SK-N-SH (cell line): ENCODE measurements at regions not wholly inside any gene's neighbourhood (a gene's known extent, or its start where the extent isn't known, plus 50 kb on each side); places are given as distances from the start of the nearest gene placed in this dataset.

ENCODE experiments used
- CTCF ChIA-PET: fragments of 300-600, 350-600 bp; formaldehyde crosslinking; extraction: SDS; loops from one replicate; lab custom pipeline; 2021; lab: Yijun Ruan, JAX
- POLR2A ChIA-PET: fragments of 350-600 bp; sonication (Branson Sonifier 250); formaldehyde crosslinking; extraction: SDS; loops from one replicate; lab custom pipeline; 2020; ENCODE audit warnings: antibody characterized with exemption, inconsistent platforms; lab: Yijun Ruan, JAX
- DNase-seq: peaks from one replicate; pipeline ENCODE4 v3.0.0; 2012
- H2AFZ ChIP-seq: fragments of 200-600 bp; sonication (generic); 2 replicates; pipeline ENCODE4 v1.8.1; 2016; ENCODE audit warnings: antibody characterized with exemption, mild to moderate bottlenecking, low read depth
- H3F3A ChIP-seq: fragments of 200-600 bp; sonication (generic); replicated peaks from 2 replicates; pipeline ENCODE3; 2016; ENCODE audit warnings: antibody characterized with exemption, mild to moderate bottlenecking; ENCODE audit not compliant: insufficient read depth
- H3K27ac ChIP-seq, 2 experiments: fragments of 200-500 bp in 1 of 2; fragments of 200-600 bp in 1 of 2; sonication (Bioruptor generic) in 1 of 2; sonication (generic), shearing (Covaris generic) in 1 of 2; 2 replicates each; pipeline versions ENCODE4 v1.5.1 to v1.6.1; 2014 to 2016; ENCODE audit warnings: low read depth in 2 of 2, inconsistent platforms in 1 of 2, low read length in 1 of 2, mild to moderate bottlenecking in 1 of 2, mixed read lengths in 1 of 2
- H3K27me3 ChIP-seq: fragments of 200-600 bp; sonication (generic), shearing (Covaris generic); 2 replicates; pipeline ENCODE4 v1.6.1; 2016; ENCODE audit warnings: mixed run types; ENCODE audit not compliant: insufficient read depth
- H3K36me3 ChIP-seq, 2 experiments: fragments of 200-500 bp in 1 of 2; fragments of 200-600 bp in 1 of 2; sonication (Bioruptor generic) in 1 of 2; sonication (generic) in 1 of 2; replicated peaks in 1 of 2; 2 replicates each; pipeline versions ENCODE3 to v1.5.1; 2014 to 2016; ENCODE audit warnings: low read length in 1 of 2, mild to moderate bottlenecking in 1 of 2; ENCODE audit not compliant: insufficient read depth in 2 of 2, control insufficient read depth in 1 of 2
- H3K4me1 ChIP-seq, 2 experiments: fragments of 200-500 bp in 1 of 2; fragments of 200-600 bp in 1 of 2; sonication (Bioruptor generic) in 1 of 2; sonication (generic), shearing (Covaris generic) in 1 of 2; 2 replicates each; pipeline versions ENCODE4 v1.5.1 to v1.6.1; 2014 to 2016; ENCODE audit warnings: low read depth in 1 of 2, low read length in 1 of 2, mixed run types in 1 of 2; ENCODE audit not compliant: insufficient read depth in 2 of 2, control insufficient read depth in 1 of 2
- H3K4me2 ChIP-seq: fragments of 200-600 bp; sonication (generic), shearing (Covaris generic); 2 replicates; pipeline ENCODE4 v1.6.1; 2017; ENCODE audit warnings: mixed run types
- H3K4me3 ChIP-seq, 2 experiments: fragments of 200-500 bp in 1 of 2; fragments of 200-600 bp in 1 of 2; sonication (Bioruptor generic) in 1 of 2; sonication (generic), shearing (Covaris generic) in 1 of 2; 2 replicates each; pipeline versions ENCODE4 v1.5.1 to v1.8.1; 2014 to 2016; ENCODE audit warnings: low read depth in 2 of 2, inconsistent platforms in 1 of 2, low read length in 1 of 2, mild to moderate bottlenecking in 1 of 2, mixed read lengths in 1 of 2, moderate library complexity in 1 of 2
- H3K79me2 ChIP-seq: fragments of 200-600 bp; sonication (generic); 2 replicates; pipeline ENCODE4 v1.8.1; 2017; ENCODE audit warnings: mild to moderate bottlenecking; ENCODE audit not compliant: insufficient read depth
- H3K9ac ChIP-seq: fragments of 200-600 bp; sonication (generic); 2 replicates; pipeline ENCODE4 v1.6.1; 2017; ENCODE audit warnings: mixed run types
- H3K9me2 ChIP-seq: fragments of 200-600 bp; sonication (generic); 2 replicates; pipeline ENCODE4 v1.6.1; 2017; ENCODE audit warnings: mixed run types
- H3K9me3 ChIP-seq: fragments of 200-600 bp; sonication (generic); 2 replicates; pipeline ENCODE4 v1.6.1; 2017; ENCODE audit warnings: mixed run types, mild to moderate bottlenecking, moderate library complexity
- H4K20me1 ChIP-seq: fragments of 200-600 bp; sonication (generic); 2 replicates; pipeline ENCODE4 v1.6.1; 2017; ENCODE audit warnings: mild to moderate bottlenecking, mixed run types; ENCODE audit not compliant: insufficient read depth
- CHD2 ChIP-seq: fragments of 150-350 bp; IDR thresholded peaks from 2 replicates; pipeline ENCODE4 v1.6.1; 2018; ENCODE audit warnings: low read length; ENCODE audit not compliant: partially characterized antibody
- ELF1 ChIP-seq: IDR thresholded peaks from 2 replicates; pipeline ENCODE4 v1.4.0; 2012
- EP300 ChIP-seq, 2 experiments: IDR thresholded peaks; 2 replicates each; pipeline versions ENCODE4 v1.4.0 to v1.6.1; 2012; ENCODE audit warnings: borderline replicate concordance in 1 of 2, low read depth in 1 of 2, low read length in 1 of 2
- EZH2phosphoT487 ChIP-seq: fragments of 200-600 bp; sonication (generic); IDR thresholded peaks from 2 replicates; pipeline ENCODE4 v1.6.1; 2017; ENCODE audit warnings: low read depth, mixed run types, mild to moderate bottlenecking, antibody characterized with exemption, moderate library complexity, borderline replicate concordance
- FOXJ3 ChIP-seq: sonication (generic); formaldehyde crosslinking; IDR thresholded peaks from 2 replicates; pipeline ENCODE4 v1.5.1; 2020; ENCODE audit warnings: mild to moderate bottlenecking, missing genetic modification reagents
- GABPA ChIP-seq: IDR thresholded peaks from 2 replicates; pipeline ENCODE4 v1.4.0; 2012; ENCODE audit warnings: low read depth, mild to moderate bottlenecking
- JUND ChIP-seq: IDR thresholded peaks from 2 replicates; pipeline ENCODE4 v1.4.0; 2012
- MXI1 ChIP-seq: IDR thresholded peaks from 2 replicates; pipeline ENCODE4 v1.6.1; 2012; ENCODE audit warnings: mild to moderate bottlenecking, low read depth, low read length, improper control_type of control experiment
- NFIC ChIP-seq: IDR thresholded peaks from 2 replicates; pipeline ENCODE4 v1.4.0; 2012; ENCODE audit warnings: borderline replicate concordance
- POLR2AphosphoS5 ChIP-seq: IDR thresholded peaks from 2 replicates; pipeline ENCODE4 v1.6.1; 2012; ENCODE audit warnings: low read depth, low read length
- RCOR1 ChIP-seq: fragments of 150-350 bp; IDR thresholded peaks from 2 replicates; pipeline ENCODE4 v1.6.1; 2017; ENCODE audit warnings: antibody characterized with exemption, low read length
- RFX5 ChIP-seq: IDR thresholded peaks from 2 replicates; pipeline ENCODE4 v1.6.1; 2012; ENCODE audit warnings: mild to moderate bottlenecking, improper control_type of control experiment, low read length
- SIN3A ChIP-seq: IDR thresholded peaks from 2 replicates; pipeline ENCODE4 v1.6.1; 2012; ENCODE audit warnings: low read depth, mild to moderate bottlenecking, low read length, moderate library complexity, borderline replicate concordance
- TAF1 ChIP-seq: IDR thresholded peaks from 2 replicates; pipeline ENCODE4 v1.6.1; 2012; ENCODE audit warnings: low read depth, mild to moderate bottlenecking, low read length, moderate library complexity, borderline replicate concordance
- TCF12 ChIP-seq: IDR thresholded peaks from 2 replicates; pipeline ENCODE4 v1.4.0; 2012
- TEAD4 ChIP-seq: IDR thresholded peaks from 2 replicates; pipeline ENCODE4 v1.4.0; 2012; ENCODE audit warnings: mild to moderate bottlenecking, borderline replicate concordance; ENCODE audit not compliant: insufficient read depth
- WGBS: methylation state at CpG from one replicate; pipeline ENCODE4 v1.1.6; 2017; ENCODE audit warnings: low lambda C conversion rate; 5-methylcytosine and 5-hydroxymethylcytosine counted together
- TF ChIP-seq, protein P1 (sequence below): IDR thresholded peaks from 2 replicates; pipeline ENCODE4 v1.6.1; 2012; ENCODE audit warnings: mild to moderate bottlenecking, low read depth, low read length, moderate library complexity
- TF ChIP-seq, protein P2 (sequence below): fragments of 150-350 bp; IDR thresholded peaks from 2 replicates; pipeline ENCODE4 v1.6.1; 2016; ENCODE audit warnings: mild to moderate bottlenecking, low read depth, low read length
- TF ChIP-seq, protein P3 (sequence below): IDR thresholded peaks from 2 replicates; pipeline ENCODE4 v1.4.0; 2012; ENCODE audit warnings: low read depth, borderline replicate concordance

DNA sequence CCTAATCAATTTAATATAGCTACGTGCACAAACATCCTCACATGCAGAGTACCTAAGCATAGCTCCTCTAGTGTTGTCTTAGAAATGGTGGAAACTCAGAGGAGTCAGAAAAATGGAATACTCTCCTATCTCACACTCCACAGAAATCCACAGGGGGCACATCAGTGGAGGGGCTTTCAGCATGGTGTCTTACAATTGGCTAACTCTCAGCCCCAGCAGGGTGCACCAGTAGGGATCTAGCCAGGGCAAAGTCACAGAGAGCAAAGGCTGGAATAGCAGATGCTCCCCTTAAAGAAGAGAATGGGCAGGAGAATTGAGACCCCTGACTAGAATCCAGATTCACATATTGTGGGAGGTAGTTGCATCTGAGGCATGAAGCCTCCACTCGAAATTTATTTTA is 135.7 kb downstream of the MAIP1 start (continued):
- TF ChIP-seq, protein P1, sequence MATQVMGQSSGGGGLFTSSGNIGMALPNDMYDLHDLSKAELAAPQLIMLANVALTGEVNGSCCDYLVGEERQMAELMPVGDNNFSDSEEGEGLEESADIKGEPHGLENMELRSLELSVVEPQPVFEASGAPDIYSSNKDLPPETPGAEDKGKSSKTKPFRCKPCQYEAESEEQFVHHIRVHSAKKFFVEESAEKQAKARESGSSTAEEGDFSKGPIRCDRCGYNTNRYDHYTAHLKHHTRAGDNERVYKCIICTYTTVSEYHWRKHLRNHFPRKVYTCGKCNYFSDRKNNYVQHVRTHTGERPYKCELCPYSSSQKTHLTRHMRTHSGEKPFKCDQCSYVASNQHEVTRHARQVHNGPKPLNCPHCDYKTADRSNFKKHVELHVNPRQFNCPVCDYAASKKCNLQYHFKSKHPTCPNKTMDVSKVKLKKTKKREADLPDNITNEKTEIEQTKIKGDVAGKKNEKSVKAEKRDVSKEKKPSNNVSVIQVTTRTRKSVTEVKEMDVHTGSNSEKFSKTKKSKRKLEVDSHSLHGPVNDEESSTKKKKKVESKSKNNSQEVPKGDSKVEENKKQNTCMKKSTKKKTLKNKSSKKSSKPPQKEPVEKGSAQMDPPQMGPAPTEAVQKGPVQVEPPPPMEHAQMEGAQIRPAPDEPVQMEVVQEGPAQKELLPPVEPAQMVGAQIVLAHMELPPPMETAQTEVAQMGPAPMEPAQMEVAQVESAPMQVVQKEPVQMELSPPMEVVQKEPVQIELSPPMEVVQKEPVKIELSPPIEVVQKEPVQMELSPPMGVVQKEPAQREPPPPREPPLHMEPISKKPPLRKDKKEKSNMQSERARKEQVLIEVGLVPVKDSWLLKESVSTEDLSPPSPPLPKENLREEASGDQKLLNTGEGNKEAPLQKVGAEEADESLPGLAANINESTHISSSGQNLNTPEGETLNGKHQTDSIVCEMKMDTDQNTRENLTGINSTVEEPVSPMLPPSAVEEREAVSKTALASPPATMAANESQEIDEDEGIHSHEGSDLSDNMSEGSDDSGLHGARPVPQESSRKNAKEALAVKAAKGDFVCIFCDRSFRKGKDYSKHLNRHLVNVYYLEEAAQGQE, result no peak
- TF ChIP-seq RCOR1, result no peak
- TF ChIP-seq NFIC, result no peak
- TF ChIP-seq ELF1, result no peak
- TF ChIP-seq, protein P2, sequence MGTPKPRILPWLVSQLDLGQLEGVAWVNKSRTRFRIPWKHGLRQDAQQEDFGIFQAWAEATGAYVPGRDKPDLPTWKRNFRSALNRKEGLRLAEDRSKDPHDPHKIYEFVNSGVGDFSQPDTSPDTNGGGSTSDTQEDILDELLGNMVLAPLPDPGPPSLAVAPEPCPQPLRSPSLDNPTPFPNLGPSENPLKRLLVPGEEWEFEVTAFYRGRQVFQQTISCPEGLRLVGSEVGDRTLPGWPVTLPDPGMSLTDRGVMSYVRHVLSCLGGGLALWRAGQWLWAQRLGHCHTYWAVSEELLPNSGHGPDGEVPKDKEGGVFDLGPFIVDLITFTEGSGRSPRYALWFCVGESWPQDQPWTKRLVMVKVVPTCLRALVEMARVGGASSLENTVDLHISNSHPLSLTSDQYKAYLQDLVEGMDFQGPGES, result no peak
- TF ChIP-seq, protein P3, sequence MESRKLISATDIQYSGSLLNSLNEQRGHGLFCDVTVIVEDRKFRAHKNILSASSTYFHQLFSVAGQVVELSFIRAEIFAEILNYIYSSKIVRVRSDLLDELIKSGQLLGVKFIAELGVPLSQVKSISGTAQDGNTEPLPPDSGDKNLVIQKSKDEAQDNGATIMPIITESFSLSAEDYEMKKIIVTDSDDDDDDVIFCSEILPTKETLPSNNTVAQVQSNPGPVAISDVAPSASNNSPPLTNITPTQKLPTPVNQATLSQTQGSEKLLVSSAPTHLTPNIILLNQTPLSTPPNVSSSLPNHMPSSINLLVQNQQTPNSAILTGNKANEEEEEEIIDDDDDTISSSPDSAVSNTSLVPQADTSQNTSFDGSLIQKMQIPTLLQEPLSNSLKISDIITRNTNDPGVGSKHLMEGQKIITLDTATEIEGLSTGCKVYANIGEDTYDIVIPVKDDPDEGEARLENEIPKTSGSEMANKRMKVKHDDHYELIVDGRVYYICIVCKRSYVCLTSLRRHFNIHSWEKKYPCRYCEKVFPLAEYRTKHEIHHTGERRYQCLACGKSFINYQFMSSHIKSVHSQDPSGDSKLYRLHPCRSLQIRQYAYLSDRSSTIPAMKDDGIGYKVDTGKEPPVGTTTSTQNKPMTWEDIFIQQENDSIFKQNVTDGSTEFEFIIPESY, result no peak
- TF ChIP-seq SIN3A, result no peak

- no peaks in the 10 kb centered on the region; a peak in 1 of 4 replicates for H3K4me1 ChIP-seq
- H3K27ac ChIP-seq, result no peak overlapping the region
- 65% methylated on average over 2 of the region's 2 CpGs for WGBS
- no peaks in the 10 kb centered on the region for H3K9me2 ChIP-seq
- no peak overlapping the region for H2AFZ ChIP-seq
- H3K9ac ChIP-seq, result no peak overlapping the region
- ChIA-PET CTCF (no interaction called here), POLR2A (no interaction called here)
- H4K20me1 ChIP-seq, result no peaks in the 10 kb centered on the region
- no peak overlapping the region for H3K4me3 ChIP-seq
- TF ChIP-seq TAF1 (no peak), EP300 (IDR thresholded peaks at IDR 0.05; ENCODE audit: borderline replicate concordance in 1 of 2, low read depth in 1 of 2, low read length in 1 of 2) (no peak), CHD2 (no peak), FOXJ3 (CRISPR knock-in tag) (no peak), ELF1 (no peak), GABPA (no peak), RCOR1 (no peak), MXI1 (no peak), RFX5 (no peak), TCF12 (no peak), TEAD4 (no peak), POLR2AphosphoS5 (no peak), SIN3A (no peak), EZH2phosphoT487 (no peak), JUND (no peak)
- no peaks in the 10 kb centered on the region for H3K9me3 ChIP-seq
- H3F3A ChIP-seq, result no peaks in the 10 kb centered on the region
- no peak overlapping the region for H3K4me2 ChIP-seq
- no peaks in the 10 kb centered on the region for H3K27me3 ChIP-seq
- DNase-seq, result no peak
- H3K79me2 ChIP-seq, result no peaks in the 10 kb centered on the region
- no peaks in the 10 kb centered on the region for H3K36me3 ChIP-seq
Observed at GRCh38 chr2:200092235-200092634, 136.9 kb downstream of the MAIP1 start.
